HG03175 (cell line): ENCODE measurements at regions not wholly inside any gene's neighbourhood (a gene's known extent, or its start where the extent isn't known, plus 50 kb on each side); places are given as distances from the start of the nearest gene placed in this dataset.
"Not testable (repeated sequence)": the region's sequence is repeated elsewhere in the genome, so short reads cannot be mapped to it uniquely, and the experiment has no call there.

Experiments
- ATAC-seq: cut with Tn5 transposase; IDR thresholded peaks from one replicate; pipeline ENCODE4 v1.9.1; 2021; ENCODE audit warnings: mild to moderate bottlenecking, moderate library complexity; ENCODE audit not compliant: unreplicated experiment

DNA sequence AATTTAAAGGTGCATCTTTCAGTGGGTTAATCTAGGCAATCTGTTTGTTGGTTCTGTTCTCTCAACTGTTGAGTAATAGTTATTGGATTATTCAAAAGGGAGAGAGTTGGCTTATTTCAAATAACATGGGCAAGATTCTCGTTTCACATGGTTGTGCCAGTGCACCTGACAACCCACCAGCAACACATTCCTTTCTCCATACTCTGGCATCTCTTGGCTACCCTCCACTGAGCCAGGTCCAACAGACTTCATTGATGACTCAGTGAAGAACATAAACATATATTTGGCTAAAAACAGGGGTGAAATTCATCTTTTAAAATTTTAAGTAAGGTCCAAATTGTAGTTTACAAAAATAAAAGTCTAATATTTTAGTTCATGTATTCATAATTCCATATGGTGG lies 967.2 kb downstream of the RPA4 start:
- ATAC-seq: no peak

GRCh38 chrX:97854086-97854485 lies 970.4 kb downstream of the RPA4 start:
- no peak for ATAC-seq

DNA sequence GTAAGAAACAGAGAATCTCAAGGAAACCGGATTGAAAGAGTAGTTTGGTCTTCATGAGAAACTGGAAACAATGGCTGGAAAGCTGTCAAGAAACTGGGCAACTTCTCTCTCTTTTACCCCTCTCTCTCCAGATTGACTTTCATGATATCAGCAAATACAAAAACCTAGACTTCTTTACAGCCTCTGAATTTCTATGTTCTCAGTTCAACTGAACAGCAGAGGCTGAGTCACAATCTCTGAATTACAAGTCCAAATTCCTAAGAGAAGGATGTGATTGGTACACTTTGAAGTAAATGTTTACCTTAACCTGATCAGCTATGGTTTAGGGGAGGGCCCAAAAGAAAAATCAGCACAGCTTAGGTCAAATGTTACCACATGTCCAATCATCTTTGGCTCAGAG lies 974.9 kb downstream of the RPA4 start:
- no peak for ATAC-seq

DNA sequence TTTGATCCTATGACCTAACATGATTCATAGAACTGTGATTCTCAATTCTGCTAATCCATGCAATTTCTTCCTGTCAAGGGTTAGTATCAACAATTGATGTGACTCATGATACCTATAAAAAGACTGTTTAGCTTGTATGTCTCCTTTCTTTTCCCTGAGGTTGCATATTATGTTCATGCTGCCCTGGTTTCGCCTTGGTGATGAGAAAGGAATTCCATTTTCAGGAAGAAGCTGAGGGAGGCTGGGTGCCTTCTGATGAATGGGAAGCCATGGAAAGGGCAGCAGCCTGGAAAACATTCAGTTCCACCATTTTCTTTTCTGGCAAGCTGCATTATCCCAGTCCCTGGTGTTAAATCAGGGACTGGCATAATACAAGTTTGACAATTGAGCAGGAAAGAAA lies 976.5 kb downstream of the RPA4 start:
- no peak for ATAC-seq

DNA sequence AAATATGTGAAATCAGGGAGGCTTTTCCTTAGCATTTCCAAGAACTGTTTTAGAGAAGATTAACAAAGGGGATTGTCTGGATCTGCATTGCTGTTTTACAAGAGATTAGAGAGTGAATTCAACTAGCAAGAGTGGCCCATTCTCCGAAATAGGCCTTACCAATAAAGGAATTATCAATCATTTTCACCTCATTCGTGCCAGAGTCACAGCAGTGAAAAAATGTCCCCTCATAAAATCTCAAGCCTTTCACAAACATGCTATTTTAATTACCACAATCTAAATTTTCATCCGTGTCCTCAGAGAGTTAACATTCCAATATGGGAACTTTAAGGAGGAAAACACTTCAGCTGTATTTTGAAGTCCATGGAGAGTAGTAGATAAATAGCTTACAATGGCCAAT lies 979.6 kb downstream of the RPA4 start:
- ATAC-seq: no peak

- ATAC-seq: no peak
Observed at GRCh38 chrX:97867266-97867665, 983.6 kb downstream of the RPA4 start.

- no peak for ATAC-seq
Observed at GRCh38 chrX:97876697-97877407, 993.1 kb downstream of the RPA4 start.

GRCh38 chrX:97882306-97882705 lies 998.6 kb downstream of the RPA4 start:
- ATAC-seq: no peak

DNA sequence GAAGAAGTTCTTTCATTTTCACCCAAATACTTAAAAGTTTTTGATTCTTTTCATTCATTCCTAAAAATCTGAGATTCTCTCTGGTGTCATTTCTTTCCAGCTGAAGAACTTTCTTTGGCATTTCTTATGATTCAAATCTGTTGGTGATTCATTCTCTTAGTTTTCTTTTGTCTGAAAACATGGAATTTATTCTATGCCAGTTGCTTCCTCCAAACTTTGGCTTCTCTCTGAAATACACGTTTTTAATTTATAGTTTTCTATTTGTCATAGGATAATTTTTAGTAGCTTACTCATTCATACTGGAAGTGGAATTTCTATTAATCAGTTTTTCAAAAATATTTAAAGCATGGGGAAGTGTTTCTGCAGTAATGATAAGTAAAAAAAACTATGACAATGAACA lies 1012.0 kb downstream of the RPA4 start:
- no peak for ATAC-seq

- ATAC-seq: no peak
Observed at GRCh38 chrX:97897998-97898397, 1014.3 kb downstream of the RPA4 start.

DNA sequence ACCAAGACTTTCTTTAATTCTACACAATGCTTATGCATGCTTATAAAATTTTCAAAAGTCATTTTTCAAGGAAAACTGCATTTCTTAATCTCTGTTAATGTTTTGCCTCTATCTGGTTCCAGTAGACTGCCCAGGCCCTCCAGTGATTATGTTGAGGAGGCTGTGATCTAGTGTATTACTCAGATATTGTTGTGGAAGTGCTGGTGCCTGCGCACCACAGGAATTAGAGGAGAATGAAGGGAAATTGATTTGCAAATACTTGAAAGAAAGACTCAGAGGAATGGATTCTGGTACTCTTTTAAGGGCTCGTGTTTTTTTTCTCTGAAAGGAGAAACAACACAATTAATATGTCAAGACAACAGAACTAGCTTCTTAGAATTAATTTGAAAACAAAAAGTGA lies 1015.1 kb downstream of the RPA4 start:
- no peak for ATAC-seq

- ATAC-seq: no peak
Observed at GRCh38 chrX:97907791-97908190, 1024.1 kb downstream of the RPA4 start.

DNA sequence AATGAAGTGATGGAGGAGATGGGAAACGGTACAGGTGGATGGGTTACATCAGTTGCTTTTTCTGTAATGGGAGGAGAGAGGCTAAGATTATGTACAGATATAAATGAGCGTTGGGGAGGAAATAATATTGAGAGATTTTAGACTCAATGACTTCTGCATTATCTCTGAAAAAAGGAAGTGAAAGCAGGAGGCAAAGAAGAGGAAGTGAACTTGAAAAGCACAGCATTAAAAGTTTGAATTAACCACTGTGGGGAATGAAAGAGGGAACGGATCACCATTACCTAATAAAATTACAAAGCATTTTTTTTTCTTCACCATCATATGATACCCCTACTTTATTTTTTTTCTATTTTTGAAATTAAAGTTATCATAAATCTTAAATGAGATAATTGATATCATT lies 1025.5 kb downstream of the RPA4 start:
- peak; percentile 97 for ATAC-seq

- not testable (repeated sequence) for ATAC-seq
Observed at GRCh38 chrX:97915390-97915789, 1031.7 kb downstream of the RPA4 start.

- ATAC-seq: not testable (repeated sequence)
Observed at GRCh38 chrX:97921223-97921622, 1037.5 kb downstream of the RPA4 start.

DNA sequence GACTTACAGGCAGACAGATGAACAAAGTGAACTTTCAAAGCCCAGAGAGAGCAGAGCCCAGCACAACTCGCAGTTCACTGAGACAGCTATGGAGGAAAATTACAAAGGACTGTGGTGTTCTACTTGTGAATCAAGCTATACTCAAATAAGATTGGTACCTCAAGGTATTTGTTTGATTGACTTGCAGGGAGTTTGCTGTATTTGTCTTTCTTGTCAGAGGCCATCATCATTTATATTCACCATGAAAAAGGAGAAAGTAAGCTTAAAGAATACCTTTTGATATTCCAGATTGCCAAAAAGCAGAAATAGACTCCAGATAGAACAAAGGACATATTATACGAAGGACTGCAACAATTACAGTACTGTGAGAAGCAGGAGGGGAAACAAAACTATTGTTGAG lies 1047.9 kb downstream of the RPA4 start:
- ATAC-seq: no peak

DNA sequence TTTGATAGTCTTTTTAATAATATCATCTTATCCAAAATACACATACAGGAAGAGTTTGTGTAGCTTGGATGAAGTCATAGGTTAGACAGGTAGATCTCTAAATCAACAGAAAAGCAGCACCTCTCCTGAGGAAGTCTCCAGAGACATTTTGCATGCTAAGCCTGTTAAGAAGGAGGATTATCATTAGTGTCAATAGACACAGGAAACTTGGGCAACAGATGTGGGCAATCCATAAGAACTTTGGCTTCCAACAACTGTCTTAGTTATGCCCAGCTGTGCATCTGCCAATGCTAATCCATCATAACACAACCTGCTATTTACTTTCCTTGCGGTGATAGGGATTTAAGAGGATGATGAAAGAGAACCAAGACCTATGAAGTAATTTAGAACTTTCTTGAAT lies 1052.6 kb downstream of the RPA4 start:
- no peak for ATAC-seq

DNA sequence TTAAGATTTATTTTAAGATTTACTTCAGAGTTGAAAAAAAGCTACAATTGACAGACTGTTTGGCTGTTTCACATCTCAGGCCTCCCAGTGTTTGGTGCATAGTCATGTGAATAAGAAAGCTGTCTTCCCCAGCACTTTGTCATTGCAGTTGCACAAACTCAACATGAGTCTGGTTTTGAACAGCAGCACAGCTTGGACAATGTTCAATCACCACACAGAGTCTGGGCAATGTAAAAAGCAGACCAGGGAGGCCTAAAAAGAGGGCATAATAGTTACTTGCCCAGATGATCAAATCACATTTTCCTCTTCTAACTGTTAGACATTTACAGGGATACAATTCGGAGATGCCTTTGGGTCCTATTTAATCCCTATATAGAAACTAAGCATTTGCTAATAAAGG lies 1055.0 kb downstream of the RPA4 start:
- no peak for ATAC-seq

- ATAC-seq: no peak
Observed at GRCh38 chrX:97968376-97969163, 1084.9 kb downstream of the RPA4 start.

DNA sequence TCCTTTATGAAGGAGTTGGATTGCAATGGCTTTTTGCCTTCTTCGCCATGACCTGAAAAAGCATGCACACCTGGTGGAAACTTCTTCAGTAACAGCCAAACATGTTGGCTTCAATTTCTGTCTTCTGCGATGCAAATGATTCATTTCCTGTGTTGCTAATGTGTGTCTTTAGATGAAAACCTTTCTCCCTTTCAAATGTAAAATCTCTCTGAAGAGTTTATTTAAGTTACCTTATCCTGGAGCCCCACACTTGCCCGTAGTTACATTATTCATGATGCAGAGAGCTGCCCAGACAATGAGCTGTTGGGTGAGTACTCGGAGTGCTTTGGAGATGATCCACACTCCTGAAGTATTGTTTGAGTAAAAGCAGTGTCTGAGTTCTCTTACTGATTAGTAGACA lies 1100.9 kb downstream of the RPA4 start:
- no peak for ATAC-seq

DNA sequence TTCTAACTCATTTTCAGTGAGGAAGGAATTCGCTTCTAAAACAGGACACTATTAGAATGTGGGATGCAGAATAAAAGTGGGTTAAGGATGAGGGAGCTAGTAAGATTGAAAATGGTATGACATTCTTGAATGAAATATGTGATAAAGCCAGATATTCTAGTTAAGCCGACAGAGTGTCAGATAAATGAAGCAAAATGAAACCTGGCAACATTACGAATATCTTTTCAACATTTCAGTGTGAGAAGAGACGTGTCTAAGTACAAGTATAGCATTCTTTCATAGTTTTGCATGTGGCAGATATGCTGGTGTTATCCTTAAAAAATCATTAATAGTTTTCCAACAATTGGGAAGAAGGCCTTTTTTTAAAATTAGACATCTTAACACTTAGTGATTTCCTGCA lies 1101.4 kb downstream of the RPA4 start:
- ATAC-seq: no peak

GRCh38 chrX:97987979-97988378 lies 1104.3 kb downstream of the RPA4 start:
- no peak for ATAC-seq

DNA sequence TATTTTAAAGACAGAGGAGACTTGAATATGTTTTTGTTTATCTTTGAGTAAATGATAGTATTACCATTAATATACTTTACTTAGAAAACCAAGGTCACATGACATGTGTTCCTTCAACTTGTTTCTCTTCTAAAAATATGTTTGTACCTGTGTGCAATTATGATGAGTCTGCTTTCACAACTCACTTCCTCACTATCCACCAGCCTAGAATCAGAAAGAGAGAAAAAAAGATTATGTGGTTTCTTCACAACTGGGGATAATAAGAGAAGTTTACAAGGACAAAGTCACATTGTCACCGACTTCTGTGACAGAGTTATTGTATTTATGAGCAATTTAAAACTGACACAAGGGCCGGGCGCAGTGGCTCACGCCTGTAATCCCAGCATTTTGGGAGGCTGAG lies 1112.1 kb downstream of the RPA4 start:
- ATAC-seq: no peak
